K562 (cell line): ENCODE measurements at regions not wholly inside any gene's neighbourhood (a gene's known extent, or its start where the extent isn't known, plus 50 kb on each side); places are given as distances from the start of the nearest gene placed in this dataset.
A peak's percentile ranks its signal among the peaks of the same experiment; 100 is the strongest.

ENCODE experiments used
- ATAC-seq: fragments of 200-7000 bp; cut with Tn5 transposase; 3 replicates; pipeline ENCODE4 v1.9.1; 2020; ENCODE audit warnings: moderate library complexity
- BruUV-seq: library from RNA; stranded (reverse); fragments of 400-500 nt; replicated peaks from 2 replicates; lab custom pipeline; 2021; lab: Mats Ljungman, UMichigan
- CTCF ChIA-PET: fragments of 300-600 bp; formaldehyde crosslinking; extraction: SDS; loops from one replicate; lab custom pipeline; 2021; ENCODE audit warnings: low intra/inter-chr PET ratio; lab: Yijun Ruan, JAX
- POLR2A ChIA-PET: fragments of 300-600, 350-650 bp; sonication (Branson Sonifier 250); formaldehyde crosslinking; extraction: SDS; loops from one replicate; lab custom pipeline; 2021; ENCODE audit warnings: antibody characterized with exemption, inconsistent platforms; lab: Yijun Ruan, JAX
- DNase-seq, 4 experiments: peaks; one replicate each; pipeline versions ENCODE4 v3.0.0 to v3.0.0-alpha.2; 2011 to 2018; ENCODE audit warnings: low spot score in 3 of 4, mixed read lengths in 3 of 4; ENCODE audit errors: extremely low read depth in 1 of 4
- FAIRE-seq: peaks from 2 replicates; lab custom pipeline; 2011; peaks lifted over from hg19 to GRCh38; lab: Jason Lieb, UNC
- H2AFZ ChIP-seq: 2 replicates; pipeline ENCODE4 v1.6.0; 2011; ENCODE audit warnings: low read depth, low read length, control low read depth, inconsistent platforms
- H3K27ac ChIP-seq: fragments of 200-600 bp; 3 replicates; pipeline ENCODE4 v1.8.0; 2011; ENCODE audit warnings: low read depth, mild to moderate bottlenecking, control low read depth, inconsistent platforms, low read length, moderate library complexity, mixed read lengths; ENCODE audit errors: extremely low read depth
- H3K27me3 ChIP-seq, 2 experiments: fragments of 300-600 bp in 1 of 2; 2 replicates in 1 of 2; 3 replicates in 1 of 2; pipeline versions ENCODE4 v1.6.0 to v1.8.0; 2011; ENCODE audit warnings: inconsistent platforms in 2 of 2, low read length in 2 of 2, mild to moderate bottlenecking in 1 of 2, mixed read lengths in 1 of 2, moderate library complexity in 1 of 2; ENCODE audit not compliant: control insufficient read depth in 2 of 2, insufficient read depth in 2 of 2
- H3K36me3 ChIP-seq: fragments of 300-600 bp; 3 replicates; pipeline ENCODE4 v1.8.0; 2011; ENCODE audit warnings: mild to moderate bottlenecking, low read length, inconsistent platforms; ENCODE audit not compliant: control insufficient read depth, insufficient read depth
- H3K4me1 ChIP-seq, 2 experiments: fragments of 200-600 bp in 1 of 2; replicated peaks in 1 of 2; 2 replicates in 1 of 2; 3 replicates in 1 of 2; pipeline versions ENCODE4 v1.5.1 to v1.8.0; 2011; ENCODE audit warnings: inconsistent platforms in 2 of 2, low read length in 2 of 2, mild to moderate bottlenecking in 1 of 2, mixed read lengths in 1 of 2, moderate library complexity in 1 of 2; ENCODE audit not compliant: control insufficient read depth in 2 of 2, insufficient read depth in 2 of 2
- H3K4me2 ChIP-seq: 2 replicates; pipeline ENCODE4 v1.6.1; 2011; ENCODE audit warnings: low read length, control low read depth, inconsistent platforms, mixed read lengths; ENCODE audit not compliant: insufficient read depth
- H3K4me3 ChIP-seq: fragments of 200-600 bp; sonication (generic), shearing (Covaris generic); 2 replicates; pipeline ENCODE4 v1.5.1; 2016; ENCODE audit warnings: control low read depth, inconsistent platforms
- H3K79me2 ChIP-seq: fragments of 200-600 bp; 3 replicates; pipeline ENCODE4 v1.8.0; 2011; ENCODE audit warnings: low read length, inconsistent platforms; ENCODE audit not compliant: control insufficient read depth, insufficient read depth
- H3K9ac ChIP-seq, 2 experiments: 2 replicates each; pipeline versions ENCODE4 v1.6.0 to v1.6.1; 2011; ENCODE audit warnings: low read depth in 2 of 2, low read length in 2 of 2, control low read depth in 1 of 2, inconsistent platforms in 1 of 2, mild to moderate bottlenecking in 1 of 2, mixed read lengths in 1 of 2; ENCODE audit not compliant: insufficient read depth in 1 of 2
- H3K9me1 ChIP-seq: one replicate; pipeline ENCODE4 v1.6.0; 2011; ENCODE audit warnings: inconsistent platforms, mild to moderate bottlenecking, low read length, moderate library complexity; ENCODE audit not compliant: control insufficient read depth, insufficient read depth
- H3K9me3 ChIP-seq: replicated peaks from 2 replicates; pipeline ENCODE4 v1.5.1; 2011; ENCODE audit warnings: low read depth, low read length, inconsistent platforms; ENCODE audit not compliant: control insufficient read depth, insufficient read depth
- H4K20me1 ChIP-seq: replicated peaks from 2 replicates; pipeline ENCODE4 v1.6.1; 2011; ENCODE audit warnings: low read length, inconsistent platforms, mixed read lengths; ENCODE audit not compliant: control insufficient read depth, insufficient read depth
- ATF6 ChIP-seq: sonication (generic); formaldehyde crosslinking; IDR thresholded peaks from 2 replicates; pipeline ENCODE4 v1.4.0; 2020; ENCODE audit warnings: mild to moderate bottlenecking, missing genetic modification reagents
- BRD4 ChIP-seq: fragments of 200-600 bp; sonication (generic); IDR thresholded peaks from 2 replicates; pipeline ENCODE4 v1.6.1; 2017; ENCODE audit warnings: inconsistent platforms
- HNRNPH1 ChIP-seq: fragments of 200-400 bp; formaldehyde crosslinking; optimal IDR thresholded peaks from 2 replicates; pipeline ENCODE3; 2017; ENCODE audit warnings: low read depth, mild to moderate bottlenecking, low read length, moderate library complexity
- LARP7 ChIP-seq: fragments of 450-650 bp; IDR thresholded peaks from 2 replicates; pipeline ENCODE4 v1.6.1; 2016
- PHB2 ChIP-seq: fragments of 450-650 bp; IDR thresholded peaks from 2 replicates; pipeline ENCODE4 v1.6.1; 2017; ENCODE audit warnings: low read depth
- PKNOX1 ChIP-seq: fragments of 450-650 bp; IDR thresholded peaks from 2 replicates; pipeline ENCODE4 v1.6.1; 2016
- POLR3A ChIP-seq: IDR thresholded peaks from 2 replicates; pipeline ENCODE4 v1.6.1; 2011; ENCODE audit warnings: borderline replicate concordance, mild to moderate bottlenecking, moderate library complexity; ENCODE audit not compliant: insufficient read length, insufficient read depth; ENCODE audit errors: extremely low read depth
- ZFP36 ChIP-seq: fragments of 150-350 bp; IDR thresholded peaks from 2 replicates; pipeline ENCODE4 v1.6.1; 2018; ENCODE audit warnings: low read length, low read depth; ENCODE audit not compliant: partially characterized antibody
- ZNF395 ChIP-seq: fragments of 200-800 bp; sonication (Bioruptor generic); IDR thresholded peaks from 2 replicates; pipeline ENCODE4 v1.6.1; 2017; ENCODE audit warnings: missing genetic modification characterization, missing compliant biosample characterization
- ZNF512 ChIP-seq: IDR thresholded peaks from 2 replicates; pipeline ENCODE4 v1.6.1; 2016; ENCODE audit warnings: missing genetic modification characterization, missing compliant biosample characterization
- ZNF551 ChIP-seq: fragments of 250-450 bp; sonication (Bioruptor Pico); IDR thresholded peaks from 2 replicates; pipeline ENCODE4 v1.5.0; 2021; ENCODE audit warnings: mild to moderate bottlenecking, moderate library complexity
- WGBS: fragments of 100-300 bp; shearing (Covaris generic); methylation state at CpG from one replicate; pipeline ENCODE4 v1.1.6; 2016; ENCODE audit warnings: low coverage, mixed read lengths; ENCODE audit not compliant: insufficient coverage; ENCODE audit errors: missing lambda C conversion rate; 5-methylcytosine and 5-hydroxymethylcytosine counted together
- in situ Hi-C: fragments of 300-500 bp; cut with MboI; formaldehyde crosslinking; loops from 4 replicates; pipeline ENCODE4 v1.15.0; 2018; ENCODE audit warnings: inconsistent platforms, mixed read lengths
- intact Hi-C: fragments of 100-400 bp; cut with micrococcal nuclease; formaldehyde crosslinking; loops from 2 replicates; pipeline ENCODE4 v1.14.2; 2022

GRCh38 chr16:79895053-79895916 is 294.7 kb upstream of the MAF start:
- H3K9me3 ChIP-seq, result no peaks in the 10 kb centered on the region
- H3K79me2 ChIP-seq, result no peaks in the 10 kb centered on the region
- intact Hi-C loops (loop anchor here (5.0 kb wide), 1 partner anchor 77 kb away; no protein-coding TSS in a partner anchor), in situ Hi-C loops (no loop called here)
- H3K27me3 ChIP-seq, result no peaks in the 10 kb centered on the region
- CTCF ChIA-PET, result no interaction called here
- DNase-seq (no peak), ATAC-seq (no peak), FAIRE-seq (no peak)
- H4K20me1 ChIP-seq, result no peaks in the 10 kb centered on the region
- TF ChIP-seq PKNOX1 (peak; percentile 67), HNRNPH1 (no peak), POLR3A (no peak), ZNF512 (tag) (0 out of 2 replicates have a peak, but pooled peaks have one; percentile 14), BRD4 (no peak), PHB2 (no peak), ZNF395 (CRISPR knock-in tag) (0 out of 2 replicates have a peak, but pooled peaks have one; percentile 29), ZNF551 (CRISPR knock-in tag) (no peak), ZFP36 (peak; percentile 91), LARP7 (no peak), ATF6 (CRISPR knock-in tag) (no peak)
- peak overlapping the region; percentile 11; the same call in 1 of the 2 replicates for H2AFZ ChIP-seq
- POLR2A ChIA-PET, result interaction anchor here (0.5 to 0.7 kb wide), 2 partner anchors 13 to 20 kb away, joined by 3 read pairs; no protein-coding TSS in a partner anchor
- no peak overlapping the region for H3K4me3 ChIP-seq
- no peaks in the 10 kb centered on the region for H3K36me3 ChIP-seq
- 64% methylated on average over 10 of the region's 10 CpGs for WGBS
- no peak overlapping the region for H3K27ac ChIP-seq
- H3K4me2 ChIP-seq, result no peak overlapping the region
- BruUV-seq, result no TSS peak
- H3K9ac ChIP-seq, result no peak overlapping the region
- no peaks in the 10 kb centered on the region for H3K9me1 ChIP-seq
- H3K4me1 ChIP-seq, result peaks cover 0 to 28% of the 10 kb centered on the region in 2 experiments; a peak in 4 of 5 replicates
